Liver (tissue), 8 donors: ENCODE measurements at regions not wholly inside any gene's neighbourhood (a gene's known extent, or its start where the extent isn't known, plus 50 kb on each side); places are given as distances from the start of the nearest gene placed in this dataset.

ENCODE experiments used
- DNase-seq: peaks from one replicate; pipeline ENCODE4 v3.0.0-alpha.2; 2017; ENCODE audit warnings: low spot score
- H3K27ac ChIP-seq, 2 donors: one replicate each; pipeline ENCODE4 v1.7.0; 2013; ENCODE audit warnings: inconsistent platforms in 2 of 2, low read length in 2 of 2, control low read depth in 1 of 2, low read depth in 1 of 2, mild to moderate bottlenecking in 1 of 2
- H3K27me3 ChIP-seq, 4 donors: one replicate each; pipeline versions ENCODE4 v1.6.1 to v1.7.0; 2013; ENCODE audit warnings: low read length in 3 of 4, inconsistent platforms in 1 of 4, mild to moderate bottlenecking in 1 of 4, moderate library complexity in 1 of 4; ENCODE audit not compliant: control insufficient read depth in 4 of 4, insufficient read depth in 4 of 4
- H3K36me3 ChIP-seq, 4 donors: one replicate each; pipeline versions ENCODE4 v1.6.1 to v1.7.0; 2013; ENCODE audit warnings: low read length in 3 of 4, mild to moderate bottlenecking in 3 of 4, low read depth in 1 of 4, moderate library complexity in 1 of 4; ENCODE audit not compliant: control insufficient read depth in 4 of 4, insufficient read depth in 3 of 4
- H3K4me1 ChIP-seq, 4 donors: one replicate each; pipeline versions ENCODE4 v1.6.1 to v1.7.0; 2013; ENCODE audit warnings: low read length in 3 of 4, mild to moderate bottlenecking in 3 of 4, moderate library complexity in 1 of 4; ENCODE audit not compliant: control insufficient read depth in 4 of 4, insufficient read depth in 4 of 4
- H3K4me3 ChIP-seq, 3 donors: one replicate each; pipeline versions ENCODE4 v1.6.1 to v1.7.0; 2013; ENCODE audit warnings: low read length in 3 of 3, control low read depth in 1 of 3, low read depth in 1 of 3, mild to moderate bottlenecking in 1 of 3
- H3K9ac ChIP-seq, 2 donors: one replicate each; pipeline ENCODE4 v1.7.0; 2013; ENCODE audit warnings: low read length in 2 of 2, mild to moderate bottlenecking in 2 of 2, moderate library complexity in 2 of 2, control low read depth in 1 of 2, low read depth in 1 of 2
- H3K9me3 ChIP-seq, 4 donors: one replicate each; pipeline versions ENCODE4 v1.6.1 to v1.7.0; 2013; ENCODE audit warnings: low read length in 3 of 4; ENCODE audit not compliant: control insufficient read depth in 4 of 4
- ATF3 ChIP-seq: IDR thresholded peaks from 2 replicates; pipeline ENCODE4 v1.6.1; 2016; ENCODE audit warnings: antibody characterized with exemption
- CTCF ChIP-seq: fragments of 150-350 bp; IDR thresholded peaks from 2 replicates; pipeline ENCODE4 v1.5.1; 2017; ENCODE audit warnings: improper control_type of control experiment, low read depth, low read length; ENCODE audit not compliant: missing input control
- EGR1 ChIP-seq, 2 donors: IDR thresholded peaks; 2 replicates each; pipeline ENCODE4 v1.6.1; 2016 to 2018; ENCODE audit warnings: antibody characterized with exemption in 2 of 2, low read depth in 2 of 2
- FOXA1 ChIP-seq: IDR thresholded peaks from 2 replicates; pipeline ENCODE4 v1.6.1; 2016; ENCODE audit warnings: antibody characterized with exemption
- FOXA2 ChIP-seq: IDR thresholded peaks from 2 replicates; pipeline ENCODE4 v1.6.1; 2016; ENCODE audit warnings: antibody characterized with exemption
- GABPA ChIP-seq, 2 donors: IDR thresholded peaks in 1 of 2; conservative IDR thresholded peaks in 1 of 2; 2 replicates each; pipeline ENCODE4 v1.6.1; 2016; ENCODE audit warnings: antibody characterized with exemption in 2 of 2, mild to moderate bottlenecking in 1 of 2, moderate library complexity in 1 of 2
- HNF4A ChIP-seq, 2 donors: conservative IDR thresholded peaks; 2 replicates each; pipeline ENCODE4 v1.6.1; 2016; ENCODE audit warnings: antibody characterized with exemption in 2 of 2, mild to moderate bottlenecking in 2 of 2
- HNF4G ChIP-seq: IDR thresholded peaks from 2 replicates; pipeline ENCODE4 v1.6.1; 2016; ENCODE audit warnings: antibody characterized with exemption
- MAX ChIP-seq: IDR thresholded peaks from 2 replicates; pipeline ENCODE4 v1.6.1; 2016; ENCODE audit warnings: antibody characterized with exemption
- NR2F2 ChIP-seq: IDR thresholded peaks from 2 replicates; pipeline ENCODE4 v1.6.1; 2016; ENCODE audit warnings: antibody characterized with exemption
- RAD21 ChIP-seq, 2 donors: IDR thresholded peaks; 2 replicates each; pipeline ENCODE4 v1.6.1; 2016; ENCODE audit warnings: antibody characterized with exemption in 2 of 2, mild to moderate bottlenecking in 2 of 2
- REST ChIP-seq: IDR thresholded peaks from 2 replicates; pipeline ENCODE4 v1.6.1; 2016; ENCODE audit warnings: antibody characterized with exemption, mild to moderate bottlenecking
- RXRA ChIP-seq, 2 donors: IDR thresholded peaks; 2 replicates each; pipeline ENCODE4 v1.6.1; 2017 to 2018; ENCODE audit warnings: antibody characterized with exemption in 2 of 2, mild to moderate bottlenecking in 1 of 2
- SP1 ChIP-seq: IDR thresholded peaks from 2 replicates; pipeline ENCODE4 v1.6.1; 2018; ENCODE audit warnings: antibody characterized with exemption, mild to moderate bottlenecking
- TAF1 ChIP-seq: conservative IDR thresholded peaks from 2 replicates; pipeline ENCODE4 v1.6.1; 2016; ENCODE audit warnings: antibody characterized with exemption, mild to moderate bottlenecking
- YY1 ChIP-seq: IDR thresholded peaks from 2 replicates; pipeline ENCODE4 v1.6.1; 2016; ENCODE audit warnings: antibody characterized with exemption, mild to moderate bottlenecking
- ZBTB33 ChIP-seq: IDR thresholded peaks from 2 replicates; pipeline ENCODE4 v1.6.1; 2016; ENCODE audit warnings: antibody characterized with exemption
- WGBS: extraction: QIAGEN DNeasy Blood & Tissue Kit; methylation state at CpG from one replicate; pipeline ENCODE4 v1.1.7; 2013; 5-methylcytosine and 5-hydroxymethylcytosine counted together
- donor health status: healthy.
- donor health status: healthy.
- donor health status: healthy.
- donor health status: healthy.
- donor health status: healthy.

GRCh38 chr9:26346942-26347477, 545.6 kb downstream of the CAAP1 start (continued):
- TF ChIP-seq CTCF, result no peak
- TF ChIP-seq TAF1, result no peak
- TF ChIP-seq EGR1 (IDR thresholded peaks at IDR 0.05; ENCODE audit: low read depth in 2 of 2), result no peak
- no peak for TF ChIP-seq RAD21 (IDR thresholded peaks at IDR 0.05)
- no peak for TF ChIP-seq HNF4A (conservative IDR thresholded peaks at IDR 0.05)
- TF ChIP-seq RXRA (IDR thresholded peaks at IDR 0.05), result no peak
- no peak for TF ChIP-seq ATF3

GRCh38 chr9:26341545-26341944, 551.1 kb downstream of the CAAP1 start:
- TF ChIP-seq SP1, result no peak
- no peak for TF ChIP-seq MAX
- no peak for TF ChIP-seq EGR1 (IDR thresholded peaks at IDR 0.05; ENCODE audit: low read depth in 2 of 2)
- no peak for TF ChIP-seq HNF4G
- no peak for TF ChIP-seq RXRA (IDR thresholded peaks at IDR 0.05)
- TF ChIP-seq TAF1, result no peak
- no peak for TF ChIP-seq YY1
- TF ChIP-seq REST, result no peak
- no peak for TF ChIP-seq FOXA2
- no peak for TF ChIP-seq CTCF
- TF ChIP-seq HNF4A (conservative IDR thresholded peaks at IDR 0.05), result no peak
- TF ChIP-seq ZBTB33, result no peak
- TF ChIP-seq ATF3, result no peak
- no peak for TF ChIP-seq GABPA (IDR thresholded peaks at IDR 0.05 in 1 of 2, conservative IDR thresholded peaks at IDR 0.05 in 1 of 2)
- TF ChIP-seq FOXA1, result no peak
- no peak for TF ChIP-seq RAD21 (IDR thresholded peaks at IDR 0.05)
- no peak for TF ChIP-seq NR2F2
- H3K27me3 ChIP-seq, result no peaks in the 10 kb centered on the region
- H3K4me1 ChIP-seq, result no peaks in the 10 kb centered on the region
- no peak overlapping the region for H3K9ac ChIP-seq
- no peak overlapping the region for H3K4me3 ChIP-seq
- H3K36me3 ChIP-seq, result no peaks in the 10 kb centered on the region
- H3K9me3 ChIP-seq, result peaks cover 0 to 3% (median 0%) of the 10 kb centered on the region in 4 donors
- no peak overlapping the region for H3K27ac ChIP-seq
- 80% methylated on average over 1 of the region's 1 CpG for WGBS
- no peak for DNase-seq
